K562 (cell line): ENCODE measurements at regions not wholly inside any gene's neighbourhood (a gene's known extent, or its start where the extent isn't known, plus 50 kb on each side); places are given as distances from the start of the nearest gene placed in this dataset.

Source experiments
- CBX8 ChIP-seq: fragments of 200-600 bp; sonication (generic); IDR thresholded peaks from 2 replicates; pipeline ENCODE4 v1.6.1; 2012; ENCODE audit warnings: borderline replicate concordance, mixed run types, low read depth, mild to moderate bottlenecking, moderate library complexity, mixed read lengths, low read length, control low read depth, inconsistent platforms; ENCODE audit not compliant: poor library complexity, severe bottlenecking; ENCODE audit errors: extremely low read depth
- CHD1 ChIP-seq: fragments of 200-600 bp; sonication (generic); IDR thresholded peaks from one replicate; pipeline ENCODE4 v1.6.1; 2012; ENCODE audit warnings: mild to moderate bottlenecking, moderate library complexity, low read length, inconsistent platforms
- ETS2 ChIP-seq: IDR thresholded peaks from 2 replicates; pipeline ENCODE4 v1.6.1; 2016; ENCODE audit warnings: borderline replicate concordance, missing genetic modification characterization, mild to moderate bottlenecking, moderate library complexity, missing compliant biosample characterization; ENCODE audit not compliant: poor library complexity, severe bottlenecking
- HMG20B ChIP-seq: fragments of 250-450 bp; sonication (Bioruptor Pico); IDR thresholded peaks from 2 replicates; pipeline ENCODE4 v1.5.0; 2021; ENCODE audit warnings: mild to moderate bottlenecking
- NR3C1 ChIP-seq: sonication (generic); formaldehyde crosslinking; IDR thresholded peaks from 2 replicates; pipeline ENCODE4 v1.8.1; 2022; ENCODE audit warnings: missing genetic modification reagents
- PRMT5 ChIP-seq: sonication (generic); formaldehyde crosslinking; IDR thresholded peaks from 2 replicates; pipeline ENCODE4 v1.5.0; 2020; ENCODE audit warnings: missing genetic modification reagents
- WHSC1 ChIP-seq: IDR thresholded peaks from one replicate; pipeline ENCODE4 v1.6.1; 2012; ENCODE audit warnings: low read length, control low read depth, inconsistent platforms
- ZNF3 ChIP-seq: fragments of 250-450 bp; sonication (Bioruptor Pico); IDR thresholded peaks from 2 replicates; pipeline ENCODE4 v1.5.0; 2021; ENCODE audit warnings: mild to moderate bottlenecking, moderate library complexity
- ZNF445 ChIP-seq: fragments of 250-450 bp; sonication (Bioruptor Pico); IDR thresholded peaks from 2 replicates; pipeline ENCODE4 v1.4.0; 2020; ENCODE audit warnings: low read depth, mild to moderate bottlenecking, moderate library complexity
- TF ChIP-seq, protein P1 (sequence below): sonication (generic); formaldehyde crosslinking; IDR thresholded peaks from 2 replicates; pipeline ENCODE4 v1.8.1; 2023; ENCODE audit warnings: mild to moderate bottlenecking, missing genetic modification reagents
- TF ChIP-seq, protein P2 (sequence below): sonication (generic); formaldehyde crosslinking; IDR thresholded peaks from 2 replicates; pipeline ENCODE4 v1.8.0; 2022; ENCODE audit warnings: missing genetic modification reagents, mild to moderate bottlenecking, borderline replicate concordance
- TF ChIP-seq, protein P3 (sequence below), 2 experiments: fragments of 450-650 bp; formaldehyde crosslinking in 1 of 2; IDR thresholded peaks; 2 replicates each; pipeline versions ENCODE4 v1.4.0 to v1.6.1; 2014 to 2020; ENCODE audit warnings: mild to moderate bottlenecking in 2 of 2, borderline replicate concordance in 1 of 2, low read depth in 1 of 2
- TF ChIP-seq, protein P4 (sequence below), 2 experiments: IDR thresholded peaks; 2 replicates each; pipeline ENCODE4 v1.6.1; 2011; ENCODE audit warnings: borderline replicate concordance in 1 of 2, control low read depth in 1 of 2, low read depth in 1 of 2, low read length in 1 of 2, mild to moderate bottlenecking in 1 of 2, mixed read lengths in 1 of 2, moderate library complexity in 1 of 2; ENCODE audit not compliant: insufficient read depth in 1 of 2, insufficient read length in 1 of 2, poor library complexity in 1 of 2, severe bottlenecking in 1 of 2; ENCODE audit errors: extremely low read depth in 1 of 2

DNA sequence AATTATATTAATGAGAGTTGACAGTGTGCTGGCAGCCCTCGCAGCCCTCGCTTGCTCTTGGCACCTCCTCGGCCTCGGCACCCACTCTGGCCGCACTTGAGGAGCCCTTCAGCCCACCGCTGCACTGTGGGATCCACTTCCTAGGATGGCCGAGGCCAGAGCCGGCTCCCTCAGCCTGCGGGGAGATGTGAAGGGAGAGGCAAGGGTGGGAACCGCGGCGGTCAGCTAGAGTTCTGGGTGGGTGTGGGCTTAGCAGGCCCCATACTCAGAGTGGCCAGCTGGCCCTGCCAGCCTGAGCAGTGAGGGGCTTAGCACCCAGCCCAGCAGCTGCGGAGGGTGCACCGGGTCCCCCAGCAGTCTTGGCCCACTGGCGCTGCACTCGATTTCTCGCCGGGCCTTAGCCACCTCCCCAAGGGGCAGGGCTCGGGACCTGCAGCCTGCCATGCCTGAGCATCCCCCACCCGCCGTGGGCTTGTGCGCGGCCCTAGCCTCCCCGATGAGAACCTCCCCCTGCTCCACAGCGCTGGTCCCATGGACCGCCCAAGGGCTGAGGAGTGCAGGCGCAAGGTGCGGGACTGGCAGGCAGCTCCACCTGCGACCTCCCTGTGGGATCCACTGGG, 68.2 kb upstream of the LRRTM4 start (continued):
- TF ChIP-seq, protein P1, sequence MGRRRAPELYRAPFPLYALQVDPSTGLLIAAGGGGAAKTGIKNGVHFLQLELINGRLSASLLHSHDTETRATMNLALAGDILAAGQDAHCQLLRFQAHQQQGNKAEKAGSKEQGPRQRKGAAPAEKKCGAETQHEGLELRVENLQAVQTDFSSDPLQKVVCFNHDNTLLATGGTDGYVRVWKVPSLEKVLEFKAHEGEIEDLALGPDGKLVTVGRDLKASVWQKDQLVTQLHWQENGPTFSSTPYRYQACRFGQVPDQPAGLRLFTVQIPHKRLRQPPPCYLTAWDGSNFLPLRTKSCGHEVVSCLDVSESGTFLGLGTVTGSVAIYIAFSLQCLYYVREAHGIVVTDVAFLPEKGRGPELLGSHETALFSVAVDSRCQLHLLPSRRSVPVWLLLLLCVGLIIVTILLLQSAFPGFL (CRISPR knock-in tag) = no peak
- TF ChIP-seq, protein P2, sequence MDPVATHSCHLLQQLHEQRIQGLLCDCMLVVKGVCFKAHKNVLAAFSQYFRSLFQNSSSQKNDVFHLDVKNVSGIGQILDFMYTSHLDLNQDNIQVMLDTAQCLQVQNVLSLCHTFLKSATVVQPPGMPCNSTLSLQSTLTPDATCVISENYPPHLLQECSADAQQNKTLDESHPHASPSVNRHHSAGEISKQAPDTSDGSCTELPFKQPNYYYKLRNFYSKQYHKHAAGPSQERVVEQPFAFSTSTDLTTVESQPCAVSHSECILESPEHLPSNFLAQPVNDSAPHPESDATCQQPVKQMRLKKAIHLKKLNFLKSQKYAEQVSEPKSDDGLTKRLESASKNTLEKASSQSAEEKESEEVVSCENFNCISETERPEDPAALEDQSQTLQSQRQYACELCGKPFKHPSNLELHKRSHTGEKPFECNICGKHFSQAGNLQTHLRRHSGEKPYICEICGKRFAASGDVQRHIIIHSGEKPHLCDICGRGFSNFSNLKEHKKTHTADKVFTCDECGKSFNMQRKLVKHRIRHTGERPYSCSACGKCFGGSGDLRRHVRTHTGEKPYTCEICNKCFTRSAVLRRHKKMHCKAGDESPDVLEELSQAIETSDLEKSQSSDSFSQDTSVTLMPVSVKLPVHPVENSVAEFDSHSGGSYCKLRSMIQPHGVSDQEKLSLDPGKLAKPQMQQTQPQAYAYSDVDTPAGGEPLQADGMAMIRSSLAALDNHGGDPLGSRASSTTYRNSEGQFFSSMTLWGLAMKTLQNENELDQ = no peak
- TF ChIP-seq ZNF445 (no peak), CBX8 (no peak), HMG20B (CRISPR knock-in tag) (no peak), CHD1 (no peak), PRMT5 (CRISPR knock-in tag) (no peak), ETS2 (tag) (no peak), WHSC1 (no peak), NR3C1 (CRISPR knock-in tag) (no peak), ZNF3 (no peak)
- TF ChIP-seq, protein P3, sequence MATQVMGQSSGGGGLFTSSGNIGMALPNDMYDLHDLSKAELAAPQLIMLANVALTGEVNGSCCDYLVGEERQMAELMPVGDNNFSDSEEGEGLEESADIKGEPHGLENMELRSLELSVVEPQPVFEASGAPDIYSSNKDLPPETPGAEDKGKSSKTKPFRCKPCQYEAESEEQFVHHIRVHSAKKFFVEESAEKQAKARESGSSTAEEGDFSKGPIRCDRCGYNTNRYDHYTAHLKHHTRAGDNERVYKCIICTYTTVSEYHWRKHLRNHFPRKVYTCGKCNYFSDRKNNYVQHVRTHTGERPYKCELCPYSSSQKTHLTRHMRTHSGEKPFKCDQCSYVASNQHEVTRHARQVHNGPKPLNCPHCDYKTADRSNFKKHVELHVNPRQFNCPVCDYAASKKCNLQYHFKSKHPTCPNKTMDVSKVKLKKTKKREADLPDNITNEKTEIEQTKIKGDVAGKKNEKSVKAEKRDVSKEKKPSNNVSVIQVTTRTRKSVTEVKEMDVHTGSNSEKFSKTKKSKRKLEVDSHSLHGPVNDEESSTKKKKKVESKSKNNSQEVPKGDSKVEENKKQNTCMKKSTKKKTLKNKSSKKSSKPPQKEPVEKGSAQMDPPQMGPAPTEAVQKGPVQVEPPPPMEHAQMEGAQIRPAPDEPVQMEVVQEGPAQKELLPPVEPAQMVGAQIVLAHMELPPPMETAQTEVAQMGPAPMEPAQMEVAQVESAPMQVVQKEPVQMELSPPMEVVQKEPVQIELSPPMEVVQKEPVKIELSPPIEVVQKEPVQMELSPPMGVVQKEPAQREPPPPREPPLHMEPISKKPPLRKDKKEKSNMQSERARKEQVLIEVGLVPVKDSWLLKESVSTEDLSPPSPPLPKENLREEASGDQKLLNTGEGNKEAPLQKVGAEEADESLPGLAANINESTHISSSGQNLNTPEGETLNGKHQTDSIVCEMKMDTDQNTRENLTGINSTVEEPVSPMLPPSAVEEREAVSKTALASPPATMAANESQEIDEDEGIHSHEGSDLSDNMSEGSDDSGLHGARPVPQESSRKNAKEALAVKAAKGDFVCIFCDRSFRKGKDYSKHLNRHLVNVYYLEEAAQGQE (IDR thresholded peaks at IDR 0.05; ENCODE audit: borderline replicate concordance) = no peak
- TF ChIP-seq, protein P3 (CRISPR knock-in tag; IDR thresholded peaks at IDR 0.05; ENCODE audit: low read depth) = no peak
- TF ChIP-seq, protein P4, sequence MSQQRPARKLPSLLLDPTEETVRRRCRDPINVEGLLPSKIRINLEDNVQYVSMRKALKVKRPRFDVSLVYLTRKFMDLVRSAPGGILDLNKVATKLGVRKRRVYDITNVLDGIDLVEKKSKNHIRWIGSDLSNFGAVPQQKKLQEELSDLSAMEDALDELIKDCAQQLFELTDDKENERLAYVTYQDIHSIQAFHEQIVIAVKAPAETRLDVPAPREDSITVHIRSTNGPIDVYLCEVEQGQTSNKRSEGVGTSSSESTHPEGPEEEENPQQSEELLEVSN (IDR thresholded peaks at IDR 0.05; ENCODE audit: borderline replicate concordance in 1 of 2, extremely low read depth in 1 of 2, insufficient read depth in 1 of 2, insufficient read length in 1 of 2, low read depth in 1 of 2, low read length in 1 of 2, poor library complexity in 1 of 2, severe bottlenecking in 1 of 2) = no peak
